Activated CD4-positive, alpha-beta T cell treated with anti-CD3 and anti-CD28 coated beads, Interleukin-2, amount 10 ng/mL, durations not matched to agents 7 days and 5 days (primary cell): ENCODE measurements at regions not wholly inside any gene's neighbourhood (a gene's known extent, or its start where the extent isn't known, plus 50 kb on each side); places are given as distances from the start of the nearest gene placed in this dataset.

Source experiments
- CTCF ChIA-PET: fragments of 350-600 bp; sonication (Branson Sonifier 250); formaldehyde crosslinking; loops from one replicate; lab custom pipeline; 2021; ENCODE audit warnings: antibody characterized with exemption; lab: Charles Lee
- POLR2A ChIA-PET: fragments of 350-600 bp; sonication (Branson Sonifier 250); formaldehyde crosslinking; loops from one replicate; lab custom pipeline; 2021; ENCODE audit warnings: antibody characterized with exemption; lab: Charles Lee
- DNase-seq: peaks from one replicate; pipeline ENCODE4 v3.0.0-alpha.2; 2020
- H3K27ac Mint-ChIP-seq: one replicate; pipeline ENCODE4 v1.8.0; 2021; ENCODE audit warnings: mild to moderate bottlenecking, moderate library complexity, mixed read lengths
- H3K27me3 Mint-ChIP-seq: one replicate; pipeline ENCODE4 v1.8.0; 2021; ENCODE audit warnings: mixed read lengths
- H3K36me3 Mint-ChIP-seq: one replicate; pipeline ENCODE4 v1.8.0; 2021; ENCODE audit warnings: low read depth, mixed read lengths
- H3K4me1 Mint-ChIP-seq: one replicate; pipeline ENCODE4 v1.8.0; 2021; ENCODE audit warnings: mixed read lengths
- H3K4me3 Mint-ChIP-seq: one replicate; pipeline ENCODE4 v1.8.0; 2021; ENCODE audit warnings: mild to moderate bottlenecking, moderate library complexity, mixed read lengths
- H3K9me3 Mint-ChIP-seq: one replicate; pipeline ENCODE4 v1.8.0; 2021; ENCODE audit warnings: mixed read lengths

- Mint-ChIP-seq H3K36me3 (peaks cover 11% of the 10 kb centered on the region), H3K27me3 (no peaks in the 10 kb centered on the region), H3K9me3 (peaks cover 3% of the 10 kb centered on the region), H3K4me1 (peaks cover 20% of the 10 kb centered on the region), H3K4me3 (no peak overlapping the region), H3K27ac (no peak overlapping the region)
- ChIA-PET POLR2A (no interaction called here), CTCF (interaction anchor here (1.1 kb wide), 1 partner anchor 9 kb away, joined by 4 read pairs; no protein-coding TSS in a partner anchor)
- DNase-seq = no peak
Measured at GRCh38 chr2:204030322-204030721, 93.8 kb downstream of the ICOS start.

- no peaks in the 10 kb centered on the region for H3K27me3 Mint-ChIP-seq
- peaks cover 12% of the 10 kb centered on the region for H3K36me3 Mint-ChIP-seq
- ChIA-PET POLR2A (no interaction called here), CTCF (interaction anchor here (1.1 kb wide), 1 partner anchor 8 kb away, joined by 4 read pairs; no protein-coding TSS in a partner anchor)
- H3K27ac Mint-ChIP-seq = no peak overlapping the region
- no peak overlapping the region for H3K4me3 Mint-ChIP-seq
- no peak for DNase-seq
- peaks cover 21% of the 10 kb centered on the region for H3K4me1 Mint-ChIP-seq
- H3K9me3 Mint-ChIP-seq = peaks cover 3% of the 10 kb centered on the region
Measured at GRCh38 chr2:204031056-204031455, 94.5 kb downstream of the ICOS start.

GRCh38 chr2:204032301-204032700 lies 95.7 kb downstream of the ICOS start:
- peaks cover 3% of the 10 kb centered on the region for H3K9me3 Mint-ChIP-seq
- CTCF ChIA-PET = interaction anchor here (0.8 kb wide), 1 partner anchor 123 kb away, joined by 3 read pairs; no protein-coding TSS in a partner anchor
- H3K36me3 Mint-ChIP-seq = peaks cover 5% of the 10 kb centered on the region
- no peak overlapping the region for H3K4me3 Mint-ChIP-seq
- POLR2A ChIA-PET = no interaction called here
- no peak for DNase-seq
- peaks cover 11% of the 10 kb centered on the region for H3K4me1 Mint-ChIP-seq
- H3K27me3 Mint-ChIP-seq = no peaks in the 10 kb centered on the region
- no peak overlapping the region for H3K27ac Mint-ChIP-seq

GRCh38 chr2:204033611-204034495 lies 97.3 kb downstream of the ICOS start:
- Mint-ChIP-seq H3K4me1 (peaks cover 7% of the 10 kb centered on the region), H3K27me3 (no peaks in the 10 kb centered on the region), H3K27ac (no peak overlapping the region), H3K4me3 (no peak overlapping the region), H3K36me3 (peaks cover 5% of the 10 kb centered on the region), H3K9me3 (peaks cover 3% of the 10 kb centered on the region)
- DNase-seq = no peak
- ChIA-PET POLR2A (no interaction called here), CTCF (no interaction called here)

- peaks cover 5% of the 10 kb centered on the region for H3K9me3 Mint-ChIP-seq
- ChIA-PET CTCF (no interaction called here), POLR2A (no interaction called here)
- H3K36me3 Mint-ChIP-seq = peaks cover 3% of the 10 kb centered on the region
- peaks cover 4% of the 10 kb centered on the region for H3K27me3 Mint-ChIP-seq
- DNase-seq = no peak
- H3K4me1 Mint-ChIP-seq = peaks cover 7% of the 10 kb centered on the region
- no peak overlapping the region for H3K4me3 Mint-ChIP-seq
- no peak overlapping the region for H3K27ac Mint-ChIP-seq
Measured at GRCh38 chr2:204036706-204037105, 100.1 kb downstream of the ICOS start.

- Mint-ChIP-seq H3K36me3 (peaks cover 3% of the 10 kb centered on the region), H3K27me3 (peaks cover 4% of the 10 kb centered on the region), H3K4me3 (no peak overlapping the region), H3K27ac (no peak overlapping the region), H3K9me3 (peaks cover 5% of the 10 kb centered on the region), H3K4me1 (peaks cover 7% of the 10 kb centered on the region)
- POLR2A ChIA-PET = no interaction called here
- DNase-seq = no peak
- CTCF ChIA-PET = no interaction called here
Measured at GRCh38 chr2:204037286-204037685, 100.7 kb downstream of the ICOS start.

- Mint-ChIP-seq H3K9me3 (peaks cover 7% of the 10 kb centered on the region), H3K27ac (no peak overlapping the region), H3K4me1 (peaks cover 7% of the 10 kb centered on the region), H3K27me3 (peaks cover 4% of the 10 kb centered on the region), H3K4me3 (no peak overlapping the region), H3K36me3 (peaks cover 3% of the 10 kb centered on the region)
- DNase-seq = no peak
- ChIA-PET CTCF (interaction anchor here (0.7 to 1.2 kb wide), 3 partner anchors 8 to 39 kb away, joined by 3 to 4 read pairs (median 3); no protein-coding TSS in a partner anchor), POLR2A (no interaction called here)
Measured at GRCh38 chr2:204039298-204039838, 102.8 kb downstream of the ICOS start.

- ChIA-PET POLR2A (no interaction called here), CTCF (no interaction called here)
- H3K9me3 Mint-ChIP-seq = peaks cover 5% of the 10 kb centered on the region
- H3K4me3 Mint-ChIP-seq = no peak overlapping the region
- H3K27ac Mint-ChIP-seq = no peak overlapping the region
- H3K36me3 Mint-ChIP-seq = peaks cover 3% of the 10 kb centered on the region
- peaks cover 4% of the 10 kb centered on the region for H3K27me3 Mint-ChIP-seq
- peaks cover 11% of the 10 kb centered on the region for H3K4me1 Mint-ChIP-seq
- DNase-seq = no peak
Measured at GRCh38 chr2:204040016-204040415, 103.5 kb downstream of the ICOS start.

- H3K4me1 Mint-ChIP-seq = peaks cover 8% of the 10 kb centered on the region
- ChIA-PET CTCF (interaction anchor here (0.6 kb wide), 1 partner anchor 841 kb away, joined by 3 read pairs; no protein-coding TSS in a partner anchor), POLR2A (no interaction called here)
- DNase-seq = no peak
- H3K36me3 Mint-ChIP-seq = no peaks in the 10 kb centered on the region
- H3K27me3 Mint-ChIP-seq = peaks cover 4% of the 10 kb centered on the region
- no peak overlapping the region for H3K4me3 Mint-ChIP-seq
- H3K27ac Mint-ChIP-seq = no peak overlapping the region
- peaks cover 4% of the 10 kb centered on the region for H3K9me3 Mint-ChIP-seq
Measured at GRCh38 chr2:204042401-204042800, 105.8 kb downstream of the ICOS start.

GRCh38 chr2:204046145-204046544 lies 109.6 kb downstream of the ICOS start:
- Mint-ChIP-seq H3K27ac (no peak overlapping the region), H3K36me3 (no peaks in the 10 kb centered on the region), H3K4me3 (no peak overlapping the region), H3K27me3 (no peaks in the 10 kb centered on the region), H3K4me1 (peaks cover 21% of the 10 kb centered on the region), H3K9me3 (peaks cover 4% of the 10 kb centered on the region)
- POLR2A ChIA-PET = interaction anchor here (0.6 kb wide), 1 partner anchor 679 kb away, joined by 3 read pairs; no protein-coding TSS in a partner anchor
- no peak for DNase-seq
- CTCF ChIA-PET = no interaction called here

- Mint-ChIP-seq H3K36me3 (no peaks in the 10 kb centered on the region), H3K4me3 (no peak overlapping the region), H3K4me1 (peaks cover 20% of the 10 kb centered on the region), H3K27ac (no peak overlapping the region), H3K9me3 (no peaks in the 10 kb centered on the region), H3K27me3 (no peaks in the 10 kb centered on the region)
- POLR2A ChIA-PET = no interaction called here
- CTCF ChIA-PET = interaction anchor here (1.9 kb wide), 1 partner anchor 23 kb away, joined by 9 read pairs; no protein-coding TSS in a partner anchor
- no peak for DNase-seq
Measured at GRCh38 chr2:204049635-204050034, 113.1 kb downstream of the ICOS start.

- H3K9me3 Mint-ChIP-seq = no peaks in the 10 kb centered on the region
- no peak for DNase-seq
- ChIA-PET CTCF (interaction anchor here (1.1 to 1.9 kb wide), 2 partner anchors 14 to 22 kb away, joined by 4 to 9 read pairs; no protein-coding TSS in a partner anchor), POLR2A (no interaction called here)
- peaks cover 3% of the 10 kb centered on the region for H3K27me3 Mint-ChIP-seq
- no peak overlapping the region for H3K27ac Mint-ChIP-seq
- H3K4me3 Mint-ChIP-seq = no peak overlapping the region
- H3K4me1 Mint-ChIP-seq = peaks cover 16% of the 10 kb centered on the region
- H3K36me3 Mint-ChIP-seq = no peaks in the 10 kb centered on the region
Measured at GRCh38 chr2:204050681-204051080, 114.1 kb downstream of the ICOS start.

- Mint-ChIP-seq H3K27me3 (peaks cover 3% of the 10 kb centered on the region), H3K9me3 (no peaks in the 10 kb centered on the region), H3K4me3 (no peak overlapping the region), H3K36me3 (no peaks in the 10 kb centered on the region), H3K27ac (no peak overlapping the region), H3K4me1 (peaks cover 13% of the 10 kb centered on the region)
- ChIA-PET POLR2A (no interaction called here), CTCF (interaction anchor here (1.1 to 1.9 kb wide), 3 partner anchors 13 to 108 kb away, joined by 3 to 9 read pairs (median 4); no protein-coding TSS in a partner anchor)
- no peak for DNase-seq
Measured at GRCh38 chr2:204051476-204051875, 114.9 kb downstream of the ICOS start.
